ENCODE measurements at regions not wholly inside any gene's neighbourhood (a gene's known extent, or its start where the extent isn't known, plus 50 kb on each side); places are given as distances from the start of the nearest gene placed in this dataset.

GRCh38 chr7:9240001-9240400 is 806.6 kb downstream of the NXPH1 start:
- intact Hi-C loops (cut with DNase I) = no loop called here
- DNase-seq (no peak), ATAC-seq (no peak)
- peaks cover 0 to 21% (median 0%) of the 10 kb centered on the region in 11 donors for H3K9me3 ChIP-seq
- no peaks in the 10 kb centered on the region for H3K36me3 ChIP-seq
- H3K27ac ChIP-seq = no peak overlapping the region
- H3K4me3 ChIP-seq = no peak overlapping the region
- TF ChIP-seq CTCF (IDR thresholded peaks at IDR 0.05) = no peak
- no peaks in the 10 kb centered on the region for H3K4me1 ChIP-seq
- no peaks in the 10 kb centered on the region for H3K27me3 ChIP-seq

DNA sequence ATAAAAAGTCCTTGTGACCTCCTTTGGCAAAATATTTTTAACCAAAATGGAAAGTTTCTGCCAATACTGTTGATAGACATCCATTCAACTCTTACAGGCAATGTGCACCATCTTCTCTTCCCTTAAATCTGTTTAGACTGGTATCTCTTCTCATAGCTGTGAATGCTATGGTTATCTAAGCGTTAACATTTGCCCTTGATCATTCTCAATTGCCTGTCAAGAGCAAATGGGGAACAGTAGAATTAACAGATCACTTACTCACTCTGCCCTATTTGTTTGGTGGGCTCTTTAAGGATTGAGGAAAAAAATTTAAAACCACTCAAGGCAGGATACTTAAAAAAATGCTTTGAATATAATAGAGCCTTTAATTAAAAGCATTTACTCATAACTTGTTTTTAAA is 808.4 kb downstream of the NXPH1 start:
- Histone ChIP-seq H3K27me3 (no peaks in the 10 kb centered on the region), H3K9me3 (peaks cover 0 to 19% (median 0%) of the 10 kb centered on the region in 11 donors), H3K27ac (no peak overlapping the region), H3K36me3 (no peaks in the 10 kb centered on the region), H3K4me3 (no peak overlapping the region), H3K4me1 (no peaks in the 10 kb centered on the region)
- WGBS, 2 donors = 31 to 49% methylated on average over 1 of the region's 1 CpG
- TF ChIP-seq CTCF (IDR thresholded peaks at IDR 0.05) = no peak
- DNase-seq (no peak), ATAC-seq (no peak)
- intact Hi-C loops (cut with DNase I) = no loop called here

GRCh38 chr7:9242636-9243035 is 809.2 kb downstream of the NXPH1 start:
- ATAC-seq = no peak
- no peak for DNase-seq
- H3K36me3 ChIP-seq = no peaks in the 10 kb centered on the region
- intact Hi-C loops (cut with DNase I) = no loop called here
- no peak overlapping the region for H3K27ac ChIP-seq
- no peaks in the 10 kb centered on the region for H3K4me1 ChIP-seq
- TF ChIP-seq CTCF (IDR thresholded peaks at IDR 0.05) = no peak
- H3K4me3 ChIP-seq = no peak overlapping the region
- WGBS, 2 donors = 52% methylated on average over 3 of the region's 3 CpGs
- H3K27me3 ChIP-seq = no peaks in the 10 kb centered on the region
- peaks cover 0 to 19% (median 0%) of the 10 kb centered on the region in 11 donors for H3K9me3 ChIP-seq

DNA sequence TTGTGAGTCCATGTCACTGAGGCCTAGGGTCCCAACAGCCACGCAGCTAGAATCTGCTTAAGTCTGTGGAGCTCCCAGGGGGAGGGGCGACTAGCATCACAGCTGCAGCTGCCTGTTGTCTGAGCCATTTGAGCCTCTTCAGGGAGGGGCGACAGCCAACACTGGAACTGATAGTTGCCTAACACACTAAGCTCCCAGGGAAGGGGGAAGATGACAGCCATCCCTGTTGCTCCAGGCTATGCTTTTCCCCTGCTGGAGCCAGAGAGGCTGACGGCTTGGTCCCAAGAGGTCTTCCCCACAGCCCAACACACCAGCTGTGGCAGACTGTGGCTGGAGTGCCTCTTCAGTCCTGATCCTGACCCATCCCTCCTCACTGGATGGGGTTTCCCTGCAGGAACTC is 817.5 kb downstream of the NXPH1 start:
- no peak overlapping the region for H3K4me3 ChIP-seq
- H3K36me3 ChIP-seq = no peaks in the 10 kb centered on the region
- H3K4me1 ChIP-seq = no peaks in the 10 kb centered on the region
- no peak overlapping the region for H3K27ac ChIP-seq
- WGBS, 2 donors = 37 to 38% methylated on average over 4 of the region's 4 CpGs
- intact Hi-C loops (cut with DNase I) = no loop called here
- peaks cover 0 to 31% (median 0%) of the 10 kb centered on the region in 11 donors for H3K9me3 ChIP-seq
- H3K27me3 ChIP-seq = no peaks in the 10 kb centered on the region
- no peak for TF ChIP-seq CTCF (IDR thresholded peaks at IDR 0.05)
- ATAC-seq (no peak), DNase-seq (no peak)

DNA sequence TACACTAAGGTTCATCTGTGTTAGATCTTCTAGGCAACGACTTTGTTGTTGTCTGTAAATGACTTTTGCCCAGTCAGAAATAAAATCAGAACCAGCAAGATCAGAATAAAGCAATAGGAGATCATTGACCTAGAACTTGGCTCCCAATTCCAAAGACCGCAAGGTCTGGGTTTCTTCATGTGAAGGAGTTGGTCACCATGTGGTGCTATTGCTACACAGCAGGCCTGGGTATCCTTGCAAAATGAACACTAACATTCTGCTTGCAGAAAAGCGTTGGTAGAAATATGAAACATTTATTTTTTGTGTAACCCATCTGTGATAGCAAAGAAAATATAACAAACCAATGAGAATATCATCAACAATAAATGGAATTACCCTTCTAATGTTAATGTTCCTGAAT is 831.0 kb downstream of the NXPH1 start:
- intact Hi-C loops (cut with DNase I) = no loop called here
- WGBS, 2 donors = 66 to 68% methylated on average over 3 of the region's 3 CpGs
- Histone ChIP-seq H3K9me3 (peaks cover 0 to 46% (median under 1%) of the 10 kb centered on the region in 11 donors), H3K36me3 (no peaks in the 10 kb centered on the region), H3K4me3 (no peak overlapping the region), H3K4me1 (no peaks in the 10 kb centered on the region), H3K27ac (no peak overlapping the region), H3K27me3 (no peaks in the 10 kb centered on the region)
- DNase-seq (no peak), ATAC-seq (no peak)
- no peak for TF ChIP-seq CTCF (IDR thresholded peaks at IDR 0.05)

Data from heart right ventricle (tissue), 16 donors.